ENCODE measurements at regions not wholly inside any gene's neighbourhood (a gene's known extent, or its start where the extent isn't known, plus 50 kb on each side); places are given as distances from the start of the nearest gene placed in this dataset.

GRCh38 chr22:49446759-49447710 is 380.6 kb downstream of the BRD1 start:
- DNase-seq = peak in 2 of 10 donors; percentile 43 to 45
- intact Hi-C loops (cut with DNase I) = no loop called here

GRCh38 chr22:49446145-49446758 is 381.4 kb downstream of the BRD1 start:
- intact Hi-C loops (cut with DNase I) = no loop called here
- DNase-seq = peak in 2 of 10 donors; percentile 59 to 63

- intact Hi-C loops (cut with DNase I) = no loop called here
- peak in 1 of 10 donors; percentile 53 for DNase-seq
Measured at GRCh38 chr22:49444781-49445180, 382.9 kb downstream of the BRD1 start.

DNA sequence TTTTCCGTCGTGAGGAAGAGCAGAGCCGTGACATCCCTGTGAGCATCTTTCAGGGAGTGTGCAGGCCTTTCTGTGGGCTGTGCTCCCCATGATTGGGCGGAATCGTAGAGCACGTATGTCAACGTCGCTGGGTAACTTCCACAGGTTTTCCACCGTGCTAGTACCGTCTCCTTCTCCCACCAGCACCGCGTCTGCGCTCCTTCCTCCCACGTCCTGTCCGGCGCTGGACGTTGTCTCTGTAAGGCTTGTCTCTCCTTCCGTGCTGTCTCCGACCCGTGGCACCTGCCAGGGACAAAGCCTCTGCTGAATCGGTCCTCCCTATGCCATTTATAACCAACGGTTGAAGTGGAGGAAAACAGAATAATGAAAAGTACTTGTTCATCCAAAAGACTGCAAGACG is 386.7 kb downstream of the BRD1 start:
- DNase-seq = peak in 2 of 10 donors; percentile 44 to 71
- intact Hi-C loops (cut with DNase I) = no loop called here

GRCh38 chr22:49439373-49439772 is 388.3 kb downstream of the BRD1 start:
- intact Hi-C loops (cut with DNase I) = no loop called here
- DNase-seq = peak in 2 of 10 donors; percentile 22 to 47

- peak in 2 of 10 donors; percentile 46 to 71 for DNase-seq
- intact Hi-C loops (cut with DNase I) = no loop called here
Measured at GRCh38 chr22:49437956-49438355, 389.7 kb downstream of the BRD1 start.

DNA sequence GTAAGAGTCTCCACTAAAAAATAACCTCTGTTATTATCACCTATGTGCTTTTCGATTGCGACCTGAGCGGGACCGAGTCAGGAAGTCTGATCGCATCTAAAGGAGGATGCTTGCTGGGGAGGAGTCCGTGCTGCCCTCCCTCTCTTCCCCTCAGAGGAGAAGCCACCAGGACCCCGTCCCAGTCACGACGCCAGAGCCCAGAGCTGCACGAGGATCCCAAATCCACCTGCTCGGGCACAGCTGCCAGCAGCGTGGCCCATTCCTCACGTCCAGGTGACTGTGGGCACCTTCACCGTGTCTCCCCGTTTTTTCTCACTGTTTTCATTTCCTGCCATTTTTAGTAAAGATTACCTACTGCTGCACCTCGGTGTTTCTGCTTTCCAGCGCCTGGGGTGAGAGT is 390.3 kb downstream of the BRD1 start:
- peak in 2 of 10 donors; percentile 54 to 78 for DNase-seq
- intact Hi-C loops (cut with DNase I) = no loop called here

DNA sequence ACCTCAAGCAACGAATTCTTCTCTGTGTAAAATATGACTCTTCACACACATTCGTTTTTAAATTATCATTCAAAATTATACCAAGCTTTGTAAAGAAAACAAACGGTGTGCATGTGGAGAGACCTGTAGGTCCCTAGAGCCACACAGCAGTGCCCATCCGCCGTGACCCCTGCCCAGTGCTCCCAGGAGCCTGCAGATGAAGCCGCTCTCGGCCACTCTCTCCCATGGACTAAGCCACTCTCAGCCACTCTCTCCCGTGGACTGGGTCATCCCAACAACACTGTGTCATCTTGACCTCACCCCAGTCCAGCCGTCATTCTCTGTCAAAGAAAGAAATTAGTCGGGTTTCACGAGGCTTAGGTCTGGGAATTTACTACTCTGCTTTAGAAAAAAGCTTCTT is 391.6 kb downstream of the BRD1 start:
- intact Hi-C loops (cut with DNase I) = no loop called here
- peak in 2 of 10 donors; percentile 41 to 51 for DNase-seq

DNA sequence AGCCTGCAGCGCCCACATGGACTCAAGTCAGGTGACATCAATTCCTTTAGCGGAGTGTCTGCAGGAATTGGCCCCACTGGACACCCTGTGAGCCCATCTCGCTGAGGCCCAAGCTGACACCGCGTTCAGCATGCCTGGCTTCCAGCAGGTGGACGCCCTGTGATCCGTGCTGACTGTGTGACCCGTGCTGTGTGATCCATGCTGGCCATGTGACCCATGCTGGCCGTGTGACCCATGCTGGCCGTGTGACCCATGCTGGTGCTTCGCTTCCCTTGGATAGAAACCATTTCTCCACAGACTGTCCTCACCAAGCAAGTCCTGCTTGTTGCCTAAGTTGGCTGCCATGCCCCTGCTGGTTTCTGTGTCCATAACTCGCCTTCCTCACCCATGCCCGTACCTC is 392.1 kb downstream of the BRD1 start:
- DNase-seq = peak in 3 of 10 donors; percentile 6 to 54 (median 29)
- intact Hi-C loops (cut with DNase I) = no loop called here

DNA sequence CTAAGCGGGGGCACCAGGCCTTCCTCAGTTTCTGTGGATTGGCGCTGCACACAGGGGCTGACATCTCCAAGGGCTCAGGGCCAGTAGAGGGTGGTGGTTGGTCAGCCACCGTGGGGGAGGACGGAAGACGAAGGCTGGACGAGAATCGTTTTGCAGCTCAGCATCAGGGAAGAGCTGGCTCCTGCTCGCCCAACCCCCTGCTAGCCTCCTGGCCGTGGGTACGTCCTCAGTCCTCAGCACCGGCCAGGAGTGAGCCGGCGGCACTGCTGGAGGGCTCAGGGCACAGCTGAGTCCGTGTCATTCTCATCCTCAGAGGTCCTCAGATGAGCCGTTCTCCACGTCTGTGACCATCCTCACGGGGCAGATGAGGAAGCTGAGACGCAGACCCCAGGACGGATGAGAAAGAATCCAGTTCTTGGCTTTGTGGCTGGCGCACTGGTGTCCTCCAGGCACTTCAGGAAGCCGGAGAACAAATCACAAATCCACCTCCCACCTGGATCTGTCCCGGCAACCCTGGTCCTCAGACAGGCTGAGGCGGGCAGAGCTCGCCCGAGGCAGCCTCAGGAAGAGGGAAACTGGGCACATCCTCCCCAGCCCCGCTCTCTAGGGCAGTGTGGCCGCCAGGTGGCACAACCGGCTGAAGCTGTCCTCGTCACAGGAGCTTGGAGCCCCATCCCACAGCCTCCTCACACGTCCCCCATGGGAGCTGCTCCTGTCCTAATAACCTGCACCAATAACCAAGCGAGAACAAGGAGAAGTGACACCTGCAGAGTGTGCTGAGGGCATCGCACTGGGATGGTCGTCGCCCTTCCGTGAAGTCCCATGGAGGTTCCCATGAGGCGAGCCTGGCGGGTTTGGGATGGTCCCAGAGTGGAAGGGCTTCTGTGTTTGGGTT is 393.7 kb downstream of the BRD1 start:
- DNase-seq = peak in 2 of 10 donors; percentile 69 to 77
- intact Hi-C loops (cut with DNase I) = no loop called here

DNA sequence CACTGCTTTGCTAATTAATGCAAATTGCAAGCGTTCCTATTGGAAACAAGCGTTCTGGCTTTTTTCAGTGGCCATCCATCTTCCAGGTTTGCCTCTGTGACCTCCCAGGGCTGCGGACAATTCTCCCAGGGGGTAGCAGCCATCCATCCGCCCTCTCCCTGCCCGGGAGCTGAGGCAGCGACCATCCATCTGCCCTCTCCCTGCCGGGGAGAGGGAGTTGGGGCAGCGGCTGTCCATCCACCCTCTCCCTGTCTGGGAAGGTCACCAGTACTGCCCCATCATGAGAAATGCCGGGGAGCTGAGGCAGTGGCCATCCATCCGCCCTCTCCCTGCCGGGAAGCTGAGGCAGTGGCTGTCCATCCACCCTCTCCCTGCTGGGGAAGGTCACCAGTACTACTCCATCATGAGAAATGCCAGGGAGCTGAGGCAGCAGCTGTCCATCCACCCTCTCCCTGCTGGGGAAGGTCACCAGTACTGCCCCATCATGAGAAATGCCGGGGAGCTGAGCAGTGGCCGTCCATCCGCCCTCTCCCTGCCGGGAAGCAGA is 394.7 kb downstream of the BRD1 start:
- intact Hi-C loops (cut with DNase I) = no loop called here
- DNase-seq = peak in 1 of 10 donors; percentile 54

GRCh38 chr22:49432211-49432896 is 395.3 kb downstream of the BRD1 start:
- intact Hi-C loops (cut with DNase I) = no loop called here
- peak in 2 of 10 donors; percentile 3 to 65 for DNase-seq

DNA sequence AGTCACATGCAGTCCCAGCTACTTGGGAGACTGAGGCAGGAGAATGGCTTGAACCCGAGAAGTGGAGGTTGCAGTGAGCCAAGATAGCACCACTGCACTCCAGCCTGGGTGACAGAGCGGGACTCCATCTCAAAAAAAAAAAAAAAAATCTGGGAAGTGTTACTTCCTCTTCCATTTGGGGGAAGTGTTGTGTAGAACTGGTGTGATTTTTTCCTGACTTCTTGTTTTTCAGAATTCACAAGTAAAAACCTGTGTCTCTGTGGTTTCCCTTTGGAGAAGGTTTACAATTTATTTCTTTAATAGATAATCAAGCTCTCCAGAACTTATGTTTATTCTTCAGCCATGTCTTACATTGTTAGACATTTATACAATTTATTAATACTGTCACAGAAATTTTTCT is 396.1 kb downstream of the BRD1 start:
- intact Hi-C loops (cut with DNase I) = no loop called here
- no peak for DNase-seq

DNA sequence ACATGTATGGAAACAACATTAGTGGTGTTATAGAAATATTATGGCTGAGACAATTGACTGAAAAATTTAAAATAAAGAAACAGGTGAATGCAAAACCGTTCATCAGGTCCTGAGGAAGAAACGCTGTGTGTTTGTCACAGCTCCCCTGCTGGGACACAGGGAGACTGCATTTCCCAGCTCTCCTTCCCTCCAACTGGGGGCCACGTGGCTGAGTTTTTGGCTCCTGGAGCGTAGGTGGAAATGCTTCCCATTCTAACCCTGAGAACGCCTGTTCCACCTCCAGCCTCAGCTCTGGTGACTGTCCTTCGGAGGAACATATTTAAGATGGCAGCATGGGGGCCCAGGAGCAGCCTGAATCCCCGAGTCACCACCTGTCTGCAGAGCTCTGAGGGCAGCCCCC is 398.6 kb downstream of the BRD1 start:
- peak in 1 of 10 donors; percentile 0 for DNase-seq
- intact Hi-C loops (cut with DNase I) = no loop called here

GRCh38 chr22:49427941-49428340 is 399.7 kb downstream of the BRD1 start:
- intact Hi-C loops (cut with DNase I) = no loop called here
- peak in 2 of 10 donors; percentile 3 to 13 for DNase-seq

GRCh38 chr22:49427341-49427740 is 400.3 kb downstream of the BRD1 start:
- intact Hi-C loops (cut with DNase I) = no loop called here
- DNase-seq = peak in 2 of 10 donors; percentile 2 to 46

DNA sequence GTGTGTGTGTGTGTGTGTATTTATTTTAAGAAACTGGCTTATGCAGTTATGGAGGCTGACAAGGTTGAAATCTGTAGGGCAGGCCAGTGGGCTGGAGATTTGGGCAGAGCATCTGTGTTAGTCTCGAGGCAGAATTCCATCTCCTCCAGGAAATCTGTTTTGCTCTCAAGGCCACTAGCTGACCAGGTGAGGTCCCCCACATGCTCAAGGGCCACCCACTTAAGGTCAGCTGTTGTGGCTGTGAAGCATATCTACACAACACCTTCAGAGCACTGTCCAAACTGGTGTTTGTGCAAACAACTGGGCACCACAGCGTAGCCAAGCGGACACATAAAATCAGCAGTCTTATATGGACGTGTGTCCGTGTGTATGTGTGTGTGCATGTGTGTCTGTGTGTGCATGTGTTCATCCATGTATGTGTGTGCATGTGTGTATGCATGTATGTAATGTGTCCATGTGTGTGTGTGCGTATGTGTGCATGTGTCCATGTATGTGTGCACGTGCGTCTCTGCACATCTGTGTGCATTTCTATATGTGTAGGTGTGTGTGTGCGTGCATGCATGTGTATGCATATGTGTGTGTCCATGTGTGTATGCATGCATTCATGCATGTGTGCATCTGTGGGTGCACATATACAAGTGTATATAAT is 400.9 kb downstream of the BRD1 start:
- peak in 2 of 10 donors; percentile 0 to 24 for DNase-seq
- intact Hi-C loops (cut with DNase I) = no loop called here

- DNase-seq = peak in 2 of 10 donors; percentile 6 to 79
- intact Hi-C loops (cut with DNase I) = no loop called here
Measured at GRCh38 chr22:49426098-49426497, 401.6 kb downstream of the BRD1 start.

DNA sequence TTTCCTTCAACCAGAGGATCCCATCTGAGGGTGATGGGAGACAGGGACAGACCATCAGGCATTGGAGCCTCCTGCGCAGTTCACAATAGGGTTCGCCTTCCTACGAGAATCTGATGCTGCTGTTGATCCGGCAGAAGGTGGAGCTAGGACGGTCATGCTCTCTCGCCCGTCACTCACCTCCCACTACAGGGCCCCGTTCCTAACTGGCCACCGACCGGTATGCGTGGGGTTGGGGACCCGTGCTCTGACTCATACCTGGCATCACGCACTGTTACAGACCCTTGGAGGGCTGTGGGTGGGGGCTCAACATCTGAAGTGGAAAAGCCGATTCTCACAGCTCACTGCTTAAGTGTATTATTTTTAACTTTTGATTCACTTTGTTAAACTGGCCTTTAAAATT is 402.3 kb downstream of the BRD1 start:
- intact Hi-C loops (cut with DNase I) = no loop called here
- peak in 2 of 10 donors; percentile 2 to 59 for DNase-seq

All from posterior cingulate gyrus (tissue), 11 donors.